ENCODE measurements at regions not wholly inside any gene's neighbourhood (a gene's known extent, or its start where the extent isn't known, plus 50 kb on each side); places are given as distances from the start of the nearest gene placed in this dataset.

DNA sequence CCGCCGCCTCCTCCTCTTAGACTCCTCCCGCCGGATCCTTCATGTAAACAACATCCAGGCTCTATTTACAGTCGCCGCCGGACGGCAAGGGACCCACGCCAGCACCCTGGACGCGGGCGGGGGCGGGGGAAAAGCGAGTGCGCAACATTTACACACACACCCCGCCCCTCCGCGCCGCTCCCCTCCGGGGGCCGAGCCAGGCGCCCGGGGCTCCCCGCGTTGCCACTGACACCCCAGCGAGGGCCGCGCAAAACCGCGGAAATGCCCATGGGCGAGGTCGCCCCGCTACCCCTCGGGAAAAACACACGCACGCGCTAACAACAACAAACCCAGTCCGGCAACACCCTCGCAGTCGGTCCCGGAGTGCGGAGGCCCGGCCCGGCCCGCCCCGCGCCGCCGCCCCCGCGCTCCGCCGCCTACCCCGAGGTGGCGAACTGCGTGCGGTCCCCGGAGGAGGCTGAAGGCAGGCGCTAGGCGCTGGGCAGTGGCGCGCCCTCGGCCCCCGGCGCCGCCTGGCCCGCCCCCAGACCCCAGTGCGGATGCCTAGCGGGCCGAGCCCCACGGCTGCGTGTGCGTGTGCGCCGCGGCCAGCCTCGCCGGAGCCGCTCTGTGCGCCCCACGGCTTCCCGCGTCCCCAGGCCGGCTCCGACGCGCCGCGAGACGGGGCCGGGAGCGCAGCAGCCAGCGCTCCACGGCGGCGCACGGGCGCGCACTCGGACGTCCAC lies 81.1 kb upstream of the AK4 start:
- peak; percentile 51 for DNase-seq (ENCODE audit: low read depth)
- TF ChIP-seq, protein P1, sequence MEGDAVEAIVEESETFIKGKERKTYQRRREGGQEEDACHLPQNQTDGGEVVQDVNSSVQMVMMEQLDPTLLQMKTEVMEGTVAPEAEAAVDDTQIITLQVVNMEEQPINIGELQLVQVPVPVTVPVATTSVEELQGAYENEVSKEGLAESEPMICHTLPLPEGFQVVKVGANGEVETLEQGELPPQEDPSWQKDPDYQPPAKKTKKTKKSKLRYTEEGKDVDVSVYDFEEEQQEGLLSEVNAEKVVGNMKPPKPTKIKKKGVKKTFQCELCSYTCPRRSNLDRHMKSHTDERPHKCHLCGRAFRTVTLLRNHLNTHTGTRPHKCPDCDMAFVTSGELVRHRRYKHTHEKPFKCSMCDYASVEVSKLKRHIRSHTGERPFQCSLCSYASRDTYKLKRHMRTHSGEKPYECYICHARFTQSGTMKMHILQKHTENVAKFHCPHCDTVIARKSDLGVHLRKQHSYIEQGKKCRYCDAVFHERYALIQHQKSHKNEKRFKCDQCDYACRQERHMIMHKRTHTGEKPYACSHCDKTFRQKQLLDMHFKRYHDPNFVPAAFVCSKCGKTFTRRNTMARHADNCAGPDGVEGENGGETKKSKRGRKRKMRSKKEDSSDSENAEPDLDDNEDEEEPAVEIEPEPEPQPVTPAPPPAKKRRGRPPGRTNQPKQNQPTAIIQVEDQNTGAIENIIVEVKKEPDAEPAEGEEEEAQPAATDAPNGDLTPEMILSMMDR (IDR thresholded peaks at IDR 0.05; ENCODE audit: insufficient read depth, low read depth, low read length, missing control alignments), result no peak

DNA sequence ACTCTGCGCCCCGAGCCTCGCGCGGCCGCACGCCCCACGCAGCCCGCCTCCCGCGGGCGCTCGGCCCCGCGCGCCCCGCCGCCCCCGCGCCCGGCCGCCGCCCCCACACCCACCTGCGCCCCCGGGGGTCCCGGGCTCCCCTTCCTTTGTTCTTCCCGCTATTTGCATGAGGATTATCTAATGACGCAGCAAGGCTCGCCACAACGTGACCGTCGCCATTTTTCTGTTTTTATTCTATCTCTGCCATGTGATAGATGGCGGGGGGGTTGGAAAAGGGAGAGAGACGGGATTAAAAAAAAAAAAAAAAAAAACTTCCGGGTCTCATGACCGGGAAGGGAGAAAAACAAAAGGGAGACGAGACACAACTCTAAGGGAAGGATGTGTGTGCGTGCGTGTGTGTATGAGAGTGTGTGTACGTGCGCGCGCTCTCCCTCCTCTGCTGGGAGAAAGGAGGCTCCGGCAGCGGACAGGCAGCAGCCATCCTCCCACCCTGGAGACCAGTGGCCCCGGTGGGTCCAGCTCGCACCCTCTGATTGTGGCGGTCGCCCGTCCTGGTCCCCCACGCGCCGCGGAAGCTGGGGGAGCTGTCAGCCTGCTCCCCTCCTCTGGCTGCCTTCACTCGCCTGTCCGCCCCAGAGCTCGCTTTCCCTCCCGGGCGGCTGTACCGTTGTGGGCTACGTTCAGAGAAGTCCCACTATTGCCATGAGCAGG lies 80.4 kb upstream of the AK4 start:
- peak; percentile 56 for DNase-seq (ENCODE audit: low read depth)
- peak overlapping the region; percentile 76 for H3K4me3 ChIP-seq (ENCODE audit: low read length)
- TF ChIP-seq, protein P1 (IDR thresholded peaks at IDR 0.05; ENCODE audit: insufficient read depth, low read depth, low read length, missing control alignments), result no peak

More for the DNA sequence above, 81.1 kb upstream of the AK4 start:
- H3K4me3 ChIP-seq (ENCODE audit: low read length), result peak overlapping the region; percentile 76

DNA sequence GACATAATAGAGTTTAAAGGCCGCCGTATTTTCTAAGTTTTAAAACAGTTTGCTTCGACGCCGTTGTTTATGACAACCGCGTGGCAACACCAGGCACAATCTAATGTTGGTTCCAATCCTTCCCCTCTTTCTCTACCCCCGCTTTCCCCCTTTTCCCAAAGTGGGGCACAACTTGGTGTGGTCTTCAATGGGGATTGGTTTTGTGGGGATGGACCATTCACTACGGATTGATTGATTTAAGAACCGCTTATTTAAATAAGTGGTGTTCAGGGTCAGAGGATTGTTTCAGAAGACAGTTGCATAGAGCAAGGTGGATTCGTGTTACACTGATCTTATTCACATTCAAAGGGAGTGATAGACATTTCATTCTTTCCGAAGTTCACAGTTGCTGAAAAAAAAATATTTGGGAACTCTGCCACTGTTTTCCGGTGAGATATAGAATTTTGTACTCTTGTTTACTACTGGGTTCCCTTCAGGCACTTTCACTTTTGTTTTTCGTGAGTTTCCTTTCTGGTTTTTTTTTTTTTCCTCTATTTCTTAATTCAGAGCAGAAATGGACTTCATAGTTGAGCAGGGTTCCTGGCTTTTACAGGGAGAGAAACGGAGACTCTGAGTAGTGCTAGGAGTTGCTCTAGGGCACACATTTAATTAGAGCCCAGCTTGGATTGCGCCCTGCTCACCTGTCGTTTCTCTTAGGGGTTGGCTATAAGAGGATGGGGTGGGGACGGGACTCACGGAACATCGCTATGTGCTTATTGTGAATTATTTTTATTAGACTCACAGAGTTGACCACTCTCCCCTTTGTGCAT lies 79.6 kb upstream of the AK4 start:
- H3K4me3 ChIP-seq (ENCODE audit: low read length), result peak overlapping the region; percentile 76
- no peak for DNase-seq (ENCODE audit: low read depth)
- TF ChIP-seq, protein P1 (IDR thresholded peaks at IDR 0.05; ENCODE audit: insufficient read depth, low read depth, low read length, missing control alignments), result no peak

DNA sequence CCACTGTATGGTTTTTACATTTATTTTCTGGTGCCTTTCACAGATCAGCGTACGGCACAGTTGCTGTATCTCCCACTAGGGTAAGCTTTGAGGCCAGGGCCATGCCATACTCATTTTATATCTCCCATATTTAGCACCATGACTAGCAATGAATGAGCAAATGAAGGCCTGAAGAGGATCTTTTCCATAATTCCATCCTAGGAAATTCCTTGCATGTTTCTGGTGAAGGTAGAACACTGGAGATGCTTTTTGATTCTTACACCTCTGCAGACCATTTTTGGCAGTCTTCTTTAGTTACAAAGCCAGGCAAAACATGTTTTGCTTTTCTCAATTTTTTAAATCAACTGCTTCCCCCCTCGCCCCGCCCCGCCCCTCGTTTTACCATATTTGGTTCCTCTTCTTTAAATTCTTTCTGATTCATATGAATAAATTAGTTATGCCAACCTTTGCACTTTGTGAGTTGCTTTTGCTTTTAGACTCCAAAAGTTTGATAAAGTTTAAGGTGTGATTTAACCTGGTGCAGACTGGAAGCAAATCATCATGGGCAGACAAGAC lies 78.9 kb upstream of the AK4 start:
- H3K4me3 ChIP-seq (ENCODE audit: low read length), result peak overlapping the region; percentile 76
- TF ChIP-seq, protein P1 (IDR thresholded peaks at IDR 0.05; ENCODE audit: insufficient read depth, low read depth, low read length, missing control alignments), result no peak
- no peak for DNase-seq (ENCODE audit: low read depth)

DNA sequence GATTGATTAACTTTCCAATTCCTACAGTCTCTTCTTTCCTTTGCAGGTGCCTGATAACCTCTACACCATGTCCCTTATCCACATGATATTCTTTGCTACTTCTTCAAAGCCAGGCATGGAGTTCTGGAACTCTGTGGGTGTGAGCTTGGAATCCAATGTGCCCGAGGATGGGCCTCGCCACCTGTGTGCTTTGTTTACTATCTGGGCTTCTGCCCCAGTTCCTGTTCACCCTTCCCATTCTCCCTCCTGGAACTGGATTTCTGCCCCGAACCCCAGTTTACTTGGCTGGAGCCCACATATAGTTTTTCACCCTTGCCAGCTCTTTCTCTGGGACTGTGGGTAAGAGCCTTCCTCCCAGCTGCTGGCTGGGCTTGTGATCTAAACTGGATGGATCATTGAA lies 75.2 kb upstream of the AK4 start:
- no peak overlapping the region for H3K4me3 ChIP-seq (ENCODE audit: low read length)
- TF ChIP-seq, protein P1 (IDR thresholded peaks at IDR 0.05; ENCODE audit: insufficient read depth, low read depth, low read length, missing control alignments), result no peak
- no peak for DNase-seq (ENCODE audit: low read depth)

DNA sequence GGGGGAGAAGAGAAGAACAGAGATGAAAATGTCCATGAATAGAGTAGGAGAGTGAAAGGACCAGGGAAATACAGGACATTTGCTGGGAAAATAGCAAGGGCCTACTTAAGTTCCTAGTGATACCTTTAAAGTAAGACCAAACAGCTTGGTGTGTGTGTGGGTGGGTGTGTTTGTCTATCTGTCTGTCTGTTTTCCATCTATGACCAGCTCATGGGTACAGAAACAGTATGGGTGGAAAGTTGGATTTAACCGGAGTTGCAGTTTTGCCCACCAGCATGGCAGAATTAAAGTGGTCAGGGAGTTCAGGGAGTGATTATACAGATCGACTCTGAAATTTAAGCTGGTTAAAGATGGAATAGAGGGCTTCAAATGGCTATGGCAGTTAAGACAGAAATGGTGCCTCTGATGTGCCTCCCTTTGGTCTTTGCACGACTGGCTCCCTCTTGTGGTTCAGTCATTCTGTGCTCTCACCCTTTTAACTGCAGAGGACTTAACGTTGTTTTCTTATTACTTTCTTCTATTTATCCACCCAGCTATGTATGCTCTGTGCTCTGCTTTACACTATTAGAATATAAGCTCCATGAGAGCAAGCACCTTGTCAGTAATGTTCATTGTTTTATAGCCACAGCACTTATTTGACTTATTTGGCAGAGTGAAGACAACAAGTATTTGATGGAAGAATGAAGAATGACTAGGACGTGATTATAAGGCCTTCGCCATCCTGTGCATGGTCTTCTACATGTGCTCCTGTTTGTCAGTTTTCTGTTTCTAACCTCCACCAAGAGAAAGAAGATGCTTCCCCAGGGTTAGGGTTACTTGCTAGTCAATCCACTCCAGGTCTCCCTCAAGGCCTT lies 72.7 kb upstream of the AK4 start:
- TF ChIP-seq, protein P1 (IDR thresholded peaks at IDR 0.05; ENCODE audit: insufficient read depth, low read depth, low read length, missing control alignments), result peak; percentile 82
- peak; percentile 73 for DNase-seq (ENCODE audit: low read depth)

More for the DNA sequence above, 72.7 kb upstream of the AK4 start:
- no peak overlapping the region for H3K4me3 ChIP-seq (ENCODE audit: low read length)

Measured in epithelial cell of esophagus (primary cell).